PC-9 (cell line): ENCODE measurements at regions not wholly inside any gene's neighbourhood (a gene's known extent, or its start where the extent isn't known, plus 50 kb on each side); places are given as distances from the start of the nearest gene placed in this dataset.

ENCODE experiments used
- CTCF ChIP-seq: fragments of 200-600 bp; sonication (generic); conservative IDR thresholded peaks from 2 replicates; pipeline ENCODE4 v1.6.1; 2017; ENCODE audit warnings: mixed run types, antibody characterized with exemption, mild to moderate bottlenecking, moderate library complexity
- EZH2 ChIP-seq: fragments of 200-600 bp; sonication (generic); IDR thresholded peaks from 2 replicates; pipeline ENCODE4 v1.8.0; 2017; ENCODE audit warnings: antibody characterized with exemption, low read depth

GRCh38 chr12:19811922-19812321, 372.6 kb downstream of the AEBP2 start:
- TF ChIP-seq CTCF, result no peak
- no peak for TF ChIP-seq EZH2
